A673 (cell line): ENCODE measurements at regions not wholly inside any gene's neighbourhood (a gene's known extent, or its start where the extent isn't known, plus 50 kb on each side); places are given as distances from the start of the nearest gene placed in this dataset.

Experiments
- BruUV-seq: library from RNA; stranded (reverse); fragments of 400-500 nt; replicated peaks from 2 replicates; lab custom pipeline; 2021; lab: Mats Ljungman, UMichigan
- CTCF ChIA-PET: fragments of 300-600 bp; sonication (Branson Sonifier 250); formaldehyde crosslinking; loops from one replicate; lab custom pipeline; 2022; ENCODE audit warnings: antibody characterized with exemption; lab: Charles Lee
- POLR2A ChIA-PET: fragments of 300-600 bp; sonication (Branson Sonifier 250); formaldehyde crosslinking; loops from one replicate; lab custom pipeline; 2022; ENCODE audit warnings: antibody characterized with exemption; ENCODE audit not compliant: low non-redundant PET; lab: Charles Lee
- DNase-seq: peaks from one replicate; pipeline ENCODE4 v3.0.0-alpha.2; 2015; ENCODE audit warnings: low spot score
- H3K27ac ChIP-seq: fragments of 200-600 bp; sonication (generic); 2 replicates; pipeline ENCODE4 v1.5.1; 2016; ENCODE audit warnings: mixed run types, low read depth, mild to moderate bottlenecking, mixed read lengths, antibody characterized with exemption, low read length; ENCODE audit not compliant: poor library complexity, severe bottlenecking
- H3K27me3 ChIP-seq: fragments of 200-600 bp; sonication (generic); replicated peaks from 2 replicates; pipeline ENCODE4 v1.6.1; 2017; ENCODE audit warnings: mixed run types, low read depth, mild to moderate bottlenecking, mixed read lengths, antibody characterized with exemption, low read length; ENCODE audit not compliant: insufficient read depth, poor library complexity
- H3K36me3 ChIP-seq: fragments of 200-600 bp; sonication (generic); 2 replicates; pipeline ENCODE4 v1.6.1; 2016; ENCODE audit warnings: mixed run types, mild to moderate bottlenecking, mixed read lengths, antibody characterized with exemption, low read length; ENCODE audit not compliant: insufficient read depth, poor library complexity, severe bottlenecking
- H3K4me1 ChIP-seq: fragments of 200-600 bp; sonication (generic); 2 replicates; pipeline ENCODE4 v1.6.1; 2017; ENCODE audit warnings: mixed run types, mild to moderate bottlenecking, mixed read lengths, antibody characterized with exemption, low read length; ENCODE audit not compliant: insufficient read depth, poor library complexity, severe bottlenecking
- H3K4me3 ChIP-seq: fragments of 200-600 bp; sonication (generic); 2 replicates; pipeline ENCODE4 v1.5.1; 2016; ENCODE audit warnings: low read depth, mixed run types, mild to moderate bottlenecking, mixed read lengths, low read length; ENCODE audit not compliant: poor library complexity, severe bottlenecking
- H3K9me3 ChIP-seq: fragments of 200-600 bp; sonication (generic); 2 replicates; pipeline ENCODE4 v1.6.1; 2016; ENCODE audit warnings: mixed run types, low read depth, mild to moderate bottlenecking, mixed read lengths, antibody characterized with exemption, low read length; ENCODE audit not compliant: poor library complexity, severe bottlenecking
- CTCF ChIP-seq: fragments of 300-800, 200-600 bp; sonication (generic); conservative IDR thresholded peaks from 2 replicates; pipeline ENCODE4 v1.5.1; 2017; ENCODE audit warnings: low read depth, mild to moderate bottlenecking, antibody characterized with exemption, low read length, moderate library complexity, mixed read lengths
- EZH2 ChIP-seq: fragments of 200-600 bp; sonication (generic); IDR thresholded peaks from 2 replicates; pipeline ENCODE4 v1.6.1; 2017; ENCODE audit warnings: borderline replicate concordance, low read depth, mild to moderate bottlenecking, mixed read lengths, antibody characterized with exemption, low read length; ENCODE audit not compliant: poor library complexity, severe bottlenecking
- intact Hi-C: fragments of 100-400 bp; cut with micrococcal nuclease; formaldehyde crosslinking; loops from one replicate; pipeline ENCODE4 v1.10.0; 2022; ENCODE audit not compliant: unreplicated experiment

GRCh38 chr2:156124458-156124857 lies 208.1 kb downstream of the NR4A2 start:
- ChIA-PET CTCF (no interaction called here), POLR2A (no interaction called here)
- H3K9me3 ChIP-seq, result no peaks in the 10 kb centered on the region
- H3K4me3 ChIP-seq, result no peak overlapping the region
- no peak for DNase-seq
- intact Hi-C loops, result no loop called here
- H3K27me3 ChIP-seq, result no peaks in the 10 kb centered on the region
- no TSS peak for BruUV-seq
- no peak overlapping the region for H3K27ac ChIP-seq
- TF ChIP-seq CTCF (no peak), EZH2 (no peak)
- no peaks in the 10 kb centered on the region for H3K36me3 ChIP-seq
- H3K4me1 ChIP-seq, result no peaks in the 10 kb centered on the region

- H3K4me3 ChIP-seq, result no peak overlapping the region
- ChIA-PET CTCF (no interaction called here), POLR2A (no interaction called here)
- no peak for TF ChIP-seq EZH2
- no peak for TF ChIP-seq CTCF
- H3K4me1 ChIP-seq, result no peaks in the 10 kb centered on the region
- no TSS peak for BruUV-seq
- DNase-seq, result no peak
- H3K36me3 ChIP-seq, result no peaks in the 10 kb centered on the region
- H3K27ac ChIP-seq, result no peak overlapping the region
- H3K9me3 ChIP-seq, result no peaks in the 10 kb centered on the region
- intact Hi-C loops, result no loop called here
- no peaks in the 10 kb centered on the region for H3K27me3 ChIP-seq
Observed at GRCh38 chr2:156118753-156119416, 213.6 kb downstream of the NR4A2 start.

GRCh38 chr2:156116113-156116512 lies 216.4 kb downstream of the NR4A2 start:
- ChIA-PET POLR2A (no interaction called here), CTCF (no interaction called here)
- H3K4me1 ChIP-seq, result no peaks in the 10 kb centered on the region
- DNase-seq, result no peak
- intact Hi-C loops, result no loop called here
- H3K9me3 ChIP-seq, result no peaks in the 10 kb centered on the region
- H3K27me3 ChIP-seq, result no peaks in the 10 kb centered on the region
- H3K36me3 ChIP-seq, result no peaks in the 10 kb centered on the region
- BruUV-seq, result no TSS peak
- H3K4me3 ChIP-seq, result no peak overlapping the region
- no peak for TF ChIP-seq CTCF
- TF ChIP-seq EZH2, result no peak
- no peak overlapping the region for H3K27ac ChIP-seq
